Ishikawa (cell line): ENCODE measurements at regions not wholly inside any gene's neighbourhood (a gene's known extent, or its start where the extent isn't known, plus 50 kb on each side); places are given as distances from the start of the nearest gene placed in this dataset.

ENCODE experiments used
- CREB1 ChIP-seq: IDR thresholded peaks from 2 replicates; pipeline ENCODE4 v1.6.1; 2012; ENCODE audit warnings: low read depth
- EP300 ChIP-seq: IDR thresholded peaks from 2 replicates; pipeline ENCODE4 v1.6.1; 2012; ENCODE audit warnings: borderline replicate concordance
- MAX ChIP-seq: IDR thresholded peaks from 2 replicates; pipeline ENCODE4 v1.6.1; 2012
- REST ChIP-seq: IDR thresholded peaks from 2 replicates; pipeline ENCODE4 v1.6.1; 2012; ENCODE audit warnings: low read depth, mild to moderate bottlenecking
- TEAD4 ChIP-seq: IDR thresholded peaks from 2 replicates; pipeline ENCODE4 v1.6.1; 2012
- YY1 ChIP-seq: IDR thresholded peaks from 2 replicates; pipeline ENCODE4 v1.6.1; 2012; ENCODE audit warnings: low read depth

GRCh38 chr4:107319386-107319785, 283.3 kb upstream of the DKK2 start:
- no peak for TF ChIP-seq TEAD4
- no peak for TF ChIP-seq YY1
- no peak for TF ChIP-seq MAX
- no peak for TF ChIP-seq EP300
- TF ChIP-seq CREB1: no peak
- TF ChIP-seq REST: no peak
